ENCODE measurements at regions not wholly inside any gene's neighbourhood (a gene's known extent, or its start where the extent isn't known, plus 50 kb on each side); places are given as distances from the start of the nearest gene placed in this dataset.

DNA sequence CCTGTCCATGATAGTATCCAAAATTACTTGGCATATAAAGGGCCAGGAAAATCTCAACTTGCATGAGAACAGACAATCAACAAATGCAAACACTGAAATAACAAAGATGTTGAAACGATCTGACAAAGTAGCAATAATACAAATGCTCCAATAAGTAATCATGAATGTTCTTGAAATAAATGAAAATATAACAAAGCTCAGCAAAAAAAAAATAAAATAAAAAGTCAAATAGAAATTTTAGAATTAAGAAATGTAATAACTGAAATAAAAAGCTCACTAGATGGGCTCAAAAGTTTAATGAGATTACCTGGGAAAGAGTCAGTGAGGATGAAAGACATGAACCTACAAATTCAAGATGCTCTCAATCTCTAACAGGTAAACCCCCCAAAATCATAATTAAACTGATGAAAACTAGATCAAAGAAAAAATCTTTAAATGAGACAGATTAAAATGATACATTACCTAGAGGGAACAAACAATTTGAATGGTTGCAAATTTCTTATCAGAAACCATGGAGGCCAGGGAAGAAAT, 319.0 kb upstream of the IRX3 start:
- TF ChIP-seq, protein P1, sequence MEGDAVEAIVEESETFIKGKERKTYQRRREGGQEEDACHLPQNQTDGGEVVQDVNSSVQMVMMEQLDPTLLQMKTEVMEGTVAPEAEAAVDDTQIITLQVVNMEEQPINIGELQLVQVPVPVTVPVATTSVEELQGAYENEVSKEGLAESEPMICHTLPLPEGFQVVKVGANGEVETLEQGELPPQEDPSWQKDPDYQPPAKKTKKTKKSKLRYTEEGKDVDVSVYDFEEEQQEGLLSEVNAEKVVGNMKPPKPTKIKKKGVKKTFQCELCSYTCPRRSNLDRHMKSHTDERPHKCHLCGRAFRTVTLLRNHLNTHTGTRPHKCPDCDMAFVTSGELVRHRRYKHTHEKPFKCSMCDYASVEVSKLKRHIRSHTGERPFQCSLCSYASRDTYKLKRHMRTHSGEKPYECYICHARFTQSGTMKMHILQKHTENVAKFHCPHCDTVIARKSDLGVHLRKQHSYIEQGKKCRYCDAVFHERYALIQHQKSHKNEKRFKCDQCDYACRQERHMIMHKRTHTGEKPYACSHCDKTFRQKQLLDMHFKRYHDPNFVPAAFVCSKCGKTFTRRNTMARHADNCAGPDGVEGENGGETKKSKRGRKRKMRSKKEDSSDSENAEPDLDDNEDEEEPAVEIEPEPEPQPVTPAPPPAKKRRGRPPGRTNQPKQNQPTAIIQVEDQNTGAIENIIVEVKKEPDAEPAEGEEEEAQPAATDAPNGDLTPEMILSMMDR (IDR thresholded peaks at IDR 0.05) = no peak
- Histone ChIP-seq H3K4me1 (no peaks in the 10 kb centered on the region), H3K9me3 (peaks cover 0 to 22% of the 10 kb centered on the region in 2 donors), H3K36me3 (no peaks in the 10 kb centered on the region), H3K27ac (no peak overlapping the region), H3K4me3 (no peak overlapping the region), H3K27me3 (no peaks in the 10 kb centered on the region)
- intact Hi-C loops (cut with DNase I) = no loop called here
- no peak for DNase-seq (ENCODE audit: low spot score in 2 of 2)

DNA sequence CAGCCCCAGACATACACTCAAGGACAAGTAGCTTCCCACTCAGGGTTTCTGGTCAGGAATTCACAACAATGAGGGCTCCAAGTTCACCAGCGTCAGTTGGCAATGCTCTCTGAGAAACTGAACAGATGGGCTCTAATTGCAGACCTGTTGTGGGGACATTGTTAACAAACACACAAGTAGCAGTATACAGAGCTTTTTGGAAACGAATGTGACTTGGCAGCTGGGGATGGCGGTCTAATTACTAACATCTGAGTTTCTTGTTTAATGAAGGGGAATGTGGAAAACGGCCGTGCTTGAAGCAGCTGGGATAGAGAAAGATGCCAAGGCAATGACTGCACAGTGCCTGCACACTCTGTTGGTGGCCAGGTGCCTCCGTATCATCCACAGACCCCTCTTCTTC, 316.1 kb upstream of the IRX3 start:
- Histone ChIP-seq H3K4me1 (no peaks in the 10 kb centered on the region), H3K27ac (no peak overlapping the region), H3K36me3 (no peaks in the 10 kb centered on the region), H3K9me3 (peaks cover 0 to 17% of the 10 kb centered on the region in 2 donors), H3K4me3 (no peak overlapping the region), H3K27me3 (no peaks in the 10 kb centered on the region)
- TF ChIP-seq, protein P1 (IDR thresholded peaks at IDR 0.05) = no peak
- intact Hi-C loops (cut with DNase I) = no loop called here
- DNase-seq (ENCODE audit: low spot score in 2 of 2) = no peak

DNA sequence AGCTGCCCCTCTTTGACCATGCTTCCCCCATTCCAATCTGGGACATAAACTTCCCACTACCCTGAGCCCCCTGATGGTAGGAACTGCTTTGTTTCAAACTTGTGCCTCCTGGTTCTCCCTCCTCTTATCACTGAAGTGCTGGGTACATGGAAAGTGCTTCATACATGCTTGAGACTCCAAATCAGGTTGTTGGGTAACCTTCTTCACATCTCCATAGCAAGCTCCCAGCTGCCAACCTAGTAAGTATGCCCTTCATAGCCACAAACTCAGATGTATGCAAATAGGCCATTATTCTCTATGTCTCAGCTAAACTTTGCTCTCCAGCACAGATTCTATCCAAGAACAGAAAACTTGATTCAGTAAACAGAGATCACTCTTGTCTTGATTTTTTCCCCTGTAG, 310.6 kb upstream of the IRX3 start:
- DNase-seq (ENCODE audit: low spot score in 2 of 2) = no peak
- TF ChIP-seq, protein P1 (IDR thresholded peaks at IDR 0.05) = no peak
- no peaks in the 10 kb centered on the region for H3K9me3 ChIP-seq
- intact Hi-C loops (cut with DNase I) = no loop called here
- H3K4me3 ChIP-seq = no peak overlapping the region
- no peaks in the 10 kb centered on the region for H3K36me3 ChIP-seq
- no peak overlapping the region for H3K27ac ChIP-seq
- H3K4me1 ChIP-seq = no peaks in the 10 kb centered on the region
- no peaks in the 10 kb centered on the region for H3K27me3 ChIP-seq

DNA sequence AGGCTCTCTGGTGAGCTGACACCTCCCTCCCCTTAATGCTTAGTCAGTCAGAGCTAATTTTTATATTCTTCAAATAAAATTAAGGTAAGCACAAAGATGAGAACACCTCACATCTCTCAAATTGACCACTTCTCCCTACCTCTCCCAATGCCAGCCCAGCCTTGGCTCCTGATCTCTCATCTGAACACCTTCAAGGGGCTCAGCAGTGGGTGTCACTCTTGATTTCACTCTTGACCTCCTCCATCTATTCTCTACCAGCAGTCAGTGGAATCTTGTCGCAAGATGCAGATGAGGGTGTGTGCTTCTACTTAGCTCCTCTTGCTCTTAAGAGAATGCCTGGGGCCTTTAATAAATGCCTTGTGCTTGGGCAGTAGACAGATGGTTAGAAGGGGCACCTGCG, 309.0 kb upstream of the IRX3 start:
- H3K4me1 ChIP-seq = no peaks in the 10 kb centered on the region
- no peak for DNase-seq (ENCODE audit: low spot score in 2 of 2)
- no peaks in the 10 kb centered on the region for H3K9me3 ChIP-seq
- H3K4me3 ChIP-seq = no peak overlapping the region
- H3K27ac ChIP-seq = no peak overlapping the region
- TF ChIP-seq, protein P1 (IDR thresholded peaks at IDR 0.05) = no peak
- H3K36me3 ChIP-seq = no peaks in the 10 kb centered on the region
- no peaks in the 10 kb centered on the region for H3K27me3 ChIP-seq
- intact Hi-C loops (cut with DNase I) = no loop called here

DNA sequence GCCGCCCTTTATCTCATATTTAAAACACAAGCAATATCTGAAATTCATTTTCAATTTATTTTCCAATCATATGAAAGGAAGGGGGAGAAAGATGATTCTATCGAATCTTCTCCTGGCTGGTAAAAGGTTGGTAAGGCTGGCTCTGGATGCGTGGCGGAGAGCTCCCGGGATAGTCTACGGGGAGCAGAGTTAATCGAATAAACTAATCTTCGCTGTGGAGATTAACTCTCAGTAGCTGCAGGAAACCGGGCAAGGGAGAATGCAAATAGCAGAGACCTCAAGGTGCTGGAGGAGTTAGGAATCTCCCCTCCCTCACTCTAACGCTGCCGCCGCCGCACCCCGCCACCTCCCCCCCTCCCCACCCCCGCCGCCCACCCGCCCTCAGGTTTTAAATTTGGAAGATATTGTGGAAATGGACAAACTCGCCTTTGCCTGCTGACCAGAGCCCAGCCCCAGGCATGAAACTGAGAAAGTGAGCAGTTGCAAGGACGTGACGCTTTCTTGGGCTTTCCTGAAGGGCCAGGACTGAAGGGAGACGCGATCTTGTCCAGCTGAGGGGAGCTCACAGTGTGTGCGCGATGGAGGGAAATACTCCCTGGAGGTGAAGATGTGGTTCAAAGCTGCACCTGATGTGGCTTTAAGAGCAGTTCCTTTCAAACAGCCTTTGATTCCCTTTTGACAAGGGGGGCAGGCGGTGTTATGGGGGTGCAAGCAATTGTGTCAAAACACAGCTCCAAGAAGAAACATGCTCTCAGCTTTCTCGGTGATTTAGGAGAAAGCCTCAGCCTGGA, 308.2 kb upstream of the IRX3 start:
- intact Hi-C loops (cut with DNase I) = no loop called here

More for the DNA sequence above, 308.2 kb upstream of the IRX3 start:
- DNase-seq (ENCODE audit: low spot score in 2 of 2) = no peak
- no peaks in the 10 kb centered on the region for H3K27me3 ChIP-seq
- no peak overlapping the region for H3K4me3 ChIP-seq
- no peak overlapping the region for H3K27ac ChIP-seq
- H3K4me1 ChIP-seq = no peaks in the 10 kb centered on the region
- H3K9me3 ChIP-seq = no peaks in the 10 kb centered on the region
- TF ChIP-seq, protein P1 (IDR thresholded peaks at IDR 0.05) = no peak
- H3K36me3 ChIP-seq = no peaks in the 10 kb centered on the region
